Natural killer cell (primary cell): ENCODE measurements at regions not wholly inside any gene's neighbourhood (a gene's known extent, or its start where the extent isn't known, plus 50 kb on each side); places are given as distances from the start of the nearest gene placed in this dataset.

Experiments
- ATAC-seq, 3 donors: fragments of 150-1000 bp in 2 of 3; fragments of 200-7000 bp in 1 of 3; cut with Tn5 transposase; 1 replicate in 1 of 3; 2 replicates in 2 of 3; pipeline ENCODE4 v1.10.0; 2021; ENCODE audit warnings: mild to moderate bottlenecking in 2 of 3, moderate library complexity in 2 of 3
- DNase-seq, 2 donors: peaks; one replicate each; pipeline versions ENCODE4 v3.0.0 to v3.0.0-alpha.2; 2013 to 2021; ENCODE audit warnings: mixed read lengths in 1 of 2
- H3K27ac ChIP-seq: one replicate; pipeline ENCODE4 v1.5.1; 2013; ENCODE audit warnings: mild to moderate bottlenecking, low read length
- H3K27me3 ChIP-seq: one replicate; pipeline ENCODE4 v1.6.1; 2013; ENCODE audit warnings: low read length; ENCODE audit not compliant: control insufficient read depth, insufficient read depth
- H3K36me3 ChIP-seq: one replicate; pipeline ENCODE4 v1.6.1; 2013; ENCODE audit warnings: low read length; ENCODE audit not compliant: control insufficient read depth, insufficient read depth
- H3K4me1 ChIP-seq: one replicate; pipeline ENCODE4 v1.6.1; 2013; ENCODE audit warnings: low read length; ENCODE audit not compliant: control insufficient read depth, insufficient read depth
- H3K4me3 ChIP-seq: one replicate; pipeline ENCODE4 v1.5.1; 2013; ENCODE audit warnings: low read length
- H3K9me3 ChIP-seq: one replicate; pipeline ENCODE4 v1.6.1; 2013; ENCODE audit warnings: low read length; ENCODE audit not compliant: control insufficient read depth, insufficient read depth
- H3K27ac Mint-ChIP-seq, 2 donors: one replicate each; pipeline ENCODE4 v1.8.0; 2022; ENCODE audit warnings: mild to moderate bottlenecking in 2 of 2, mixed read lengths in 2 of 2, moderate library complexity in 1 of 2
- H3K27me3 Mint-ChIP-seq, 2 donors: one replicate each; pipeline ENCODE4 v1.8.0; 2022; ENCODE audit warnings: low read depth in 2 of 2, mixed read lengths in 2 of 2
- H3K36me3 Mint-ChIP-seq: one replicate; pipeline ENCODE4 v1.8.0; 2022; ENCODE audit warnings: mixed read lengths
- H3K4me1 Mint-ChIP-seq, 2 donors: one replicate each; pipeline ENCODE4 v1.8.0; 2022; ENCODE audit warnings: mixed read lengths in 2 of 2
- H3K4me3 Mint-ChIP-seq: one replicate; pipeline ENCODE4 v1.8.0; 2022; ENCODE audit warnings: mild to moderate bottlenecking, moderate library complexity, mixed read lengths
- H3K9me3 Mint-ChIP-seq, 2 donors: one replicate each; pipeline ENCODE4 v1.8.0; 2022; ENCODE audit warnings: mixed read lengths in 2 of 2
- WGBS: methylation state at CpG from one replicate; pipeline ENCODE4 v1.1.7; 2013; ENCODE audit warnings: missing lambda C conversion rate; ENCODE audit not compliant: insufficient coverage; 5-methylcytosine and 5-hydroxymethylcytosine counted together
- intact Hi-C: fragments of 100-400 bp; cut with micrococcal nuclease; formaldehyde crosslinking; loops from one replicate; pipeline ENCODE4 v1.14.2; 2022
- TF ChIP-seq, protein P1 (sequence below): fragments of 200-600 bp; IDR thresholded peaks from one replicate; pipeline ENCODE4 v1.8.0; 2022; ENCODE audit warnings: antibody characterized with exemption

DNA sequence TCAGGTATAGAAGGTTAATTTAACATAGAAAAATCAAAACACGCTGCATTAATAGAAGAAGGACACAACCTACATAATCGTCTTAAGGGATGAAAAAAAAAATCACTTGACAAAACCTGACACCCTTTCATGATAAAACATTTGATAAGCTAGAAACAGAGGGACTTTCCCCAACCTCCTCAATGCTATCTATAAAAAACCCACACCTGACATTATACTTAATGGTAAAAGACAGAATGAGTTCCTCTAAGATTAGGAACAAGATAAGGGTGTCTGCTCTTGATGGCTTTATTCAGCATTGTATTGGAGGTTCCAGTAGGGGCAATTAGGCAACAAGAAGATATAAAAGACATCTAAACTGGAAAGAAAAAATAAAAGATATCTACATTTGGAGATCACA lies 69.9 kb upstream of the KBTBD8 start:
- Mint-ChIP-seq H3K4me1 (no peaks in the 10 kb centered on the region), H3K9me3 (no peaks in the 10 kb centered on the region), H3K36me3 (no peaks in the 10 kb centered on the region), H3K27me3 (peaks cover 8 to 20% of the 10 kb centered on the region in 2 donors), H3K4me3 (no peak overlapping the region), H3K27ac (no peak overlapping the region)
- Histone ChIP-seq H3K4me1 (no peaks in the 10 kb centered on the region), H3K27me3 (peaks cover 3% of the 10 kb centered on the region), H3K27ac (no peak overlapping the region), H3K4me3 (no peak overlapping the region), H3K36me3 (no peaks in the 10 kb centered on the region), H3K9me3 (no peaks in the 10 kb centered on the region)
- WGBS, result 60% methylated on average over 2 of the region's 2 CpGs
- DNase-seq (no peak), ATAC-seq (no peak)
- intact Hi-C loops, result no loop called here
- TF ChIP-seq, protein P1, sequence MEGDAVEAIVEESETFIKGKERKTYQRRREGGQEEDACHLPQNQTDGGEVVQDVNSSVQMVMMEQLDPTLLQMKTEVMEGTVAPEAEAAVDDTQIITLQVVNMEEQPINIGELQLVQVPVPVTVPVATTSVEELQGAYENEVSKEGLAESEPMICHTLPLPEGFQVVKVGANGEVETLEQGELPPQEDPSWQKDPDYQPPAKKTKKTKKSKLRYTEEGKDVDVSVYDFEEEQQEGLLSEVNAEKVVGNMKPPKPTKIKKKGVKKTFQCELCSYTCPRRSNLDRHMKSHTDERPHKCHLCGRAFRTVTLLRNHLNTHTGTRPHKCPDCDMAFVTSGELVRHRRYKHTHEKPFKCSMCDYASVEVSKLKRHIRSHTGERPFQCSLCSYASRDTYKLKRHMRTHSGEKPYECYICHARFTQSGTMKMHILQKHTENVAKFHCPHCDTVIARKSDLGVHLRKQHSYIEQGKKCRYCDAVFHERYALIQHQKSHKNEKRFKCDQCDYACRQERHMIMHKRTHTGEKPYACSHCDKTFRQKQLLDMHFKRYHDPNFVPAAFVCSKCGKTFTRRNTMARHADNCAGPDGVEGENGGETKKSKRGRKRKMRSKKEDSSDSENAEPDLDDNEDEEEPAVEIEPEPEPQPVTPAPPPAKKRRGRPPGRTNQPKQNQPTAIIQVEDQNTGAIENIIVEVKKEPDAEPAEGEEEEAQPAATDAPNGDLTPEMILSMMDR, result no peak

DNA sequence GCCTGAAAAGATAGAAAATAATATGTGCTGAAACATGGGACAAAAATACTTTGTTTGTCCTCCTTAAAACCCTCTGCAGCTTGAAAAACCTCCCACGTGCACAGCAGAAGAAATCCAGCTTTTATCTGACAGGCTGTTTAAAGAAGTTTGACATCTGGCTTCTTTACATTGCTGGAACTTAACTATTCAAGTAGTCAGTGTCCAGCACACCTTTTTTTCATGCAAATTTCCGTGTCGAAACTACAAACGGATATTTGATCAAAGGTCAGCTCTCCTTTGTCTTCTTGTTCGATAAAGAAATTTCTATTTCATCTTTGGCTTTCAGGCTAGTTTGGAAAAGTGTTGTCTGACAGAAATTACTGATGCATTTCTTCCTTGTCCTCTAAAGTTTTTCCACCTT lies 66.8 kb upstream of the KBTBD8 start:
- H3K36me3 ChIP-seq, result no peaks in the 10 kb centered on the region
- ATAC-seq (no peak), DNase-seq (no peak)
- TF ChIP-seq, protein P1, result no peak
- H3K9me3 ChIP-seq, result no peaks in the 10 kb centered on the region
- Mint-ChIP-seq H3K27me3 (peaks cover 8 to 20% of the 10 kb centered on the region in 2 donors), H3K36me3 (no peaks in the 10 kb centered on the region), H3K4me1 (no peaks in the 10 kb centered on the region), H3K27ac (no peak overlapping the region), H3K9me3 (no peaks in the 10 kb centered on the region), H3K4me3 (no peak overlapping the region)
- WGBS, result 79% methylated on average over 5 of the region's 5 CpGs
- H3K27ac ChIP-seq, result no peak overlapping the region
- intact Hi-C loops, result no loop called here
- H3K27me3 ChIP-seq, result peaks cover 3% of the 10 kb centered on the region
- H3K4me3 ChIP-seq, result no peak overlapping the region
- no peaks in the 10 kb centered on the region for H3K4me1 ChIP-seq

DNA sequence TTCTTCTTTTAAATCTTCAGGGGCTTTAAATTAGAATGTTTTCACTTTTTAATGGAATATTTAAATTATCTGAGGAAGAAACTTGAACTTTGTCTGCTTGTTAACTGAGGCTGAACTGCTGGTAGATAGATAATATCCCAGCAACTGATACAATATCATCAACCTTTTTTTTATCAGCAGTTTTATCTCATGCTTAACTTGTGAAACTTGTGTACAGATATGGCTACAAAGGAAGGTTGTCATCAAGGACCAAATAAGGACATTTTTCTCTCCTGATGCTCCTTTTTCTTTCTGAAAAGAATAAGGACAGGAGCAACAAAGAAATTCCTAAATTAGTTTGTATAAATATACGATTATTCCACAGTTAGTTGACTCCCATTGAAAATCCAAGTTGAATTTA lies 66.4 kb upstream of the KBTBD8 start:
- Mint-ChIP-seq H3K4me1 (no peaks in the 10 kb centered on the region), H3K36me3 (no peaks in the 10 kb centered on the region), H3K9me3 (no peaks in the 10 kb centered on the region), H3K27ac (no peak overlapping the region), H3K27me3 (peaks cover 9 to 20% of the 10 kb centered on the region in 2 donors), H3K4me3 (no peak overlapping the region)
- no CpG with 5 or more reads among the region's 1 CpG for WGBS
- ATAC-seq (no peak), DNase-seq (no peak)
- Histone ChIP-seq H3K27ac (no peak overlapping the region), H3K27me3 (peaks cover 3% of the 10 kb centered on the region), H3K4me3 (no peak overlapping the region), H3K36me3 (no peaks in the 10 kb centered on the region), H3K9me3 (no peaks in the 10 kb centered on the region), H3K4me1 (no peaks in the 10 kb centered on the region)
- TF ChIP-seq, protein P1, result no peak
- intact Hi-C loops, result no loop called here

DNA sequence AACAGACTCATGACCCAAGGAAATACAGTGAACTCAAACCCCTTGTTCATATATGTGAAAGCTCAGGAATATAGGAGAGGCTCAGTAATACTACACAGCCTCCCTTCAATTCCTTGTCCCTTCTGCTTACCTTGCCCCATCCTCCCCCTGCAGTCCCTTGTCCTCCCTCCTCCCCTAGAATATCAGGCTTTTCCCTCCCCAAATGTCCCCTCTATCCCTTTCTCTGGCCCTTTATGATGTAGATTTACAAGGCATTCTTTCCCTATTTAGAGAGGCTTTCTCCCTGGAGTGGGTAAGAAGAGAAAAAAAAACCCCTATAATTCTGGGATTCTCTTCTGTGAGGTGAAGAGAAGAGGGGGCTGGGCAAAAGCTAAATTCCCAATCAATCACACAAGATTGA lies 64.9 kb upstream of the KBTBD8 start:
- no peak for ATAC-seq
- no peak for DNase-seq
- no peak overlapping the region for H3K4me3 ChIP-seq
- no peaks in the 10 kb centered on the region for H3K36me3 Mint-ChIP-seq
- H3K4me1 ChIP-seq, result no peaks in the 10 kb centered on the region
- H3K4me3 Mint-ChIP-seq, result no peak overlapping the region
- intact Hi-C loops, result no loop called here
- H3K9me3 ChIP-seq, result no peaks in the 10 kb centered on the region
- TF ChIP-seq, protein P1, result no peak
- no peaks in the 10 kb centered on the region for H3K4me1 Mint-ChIP-seq
- H3K27ac ChIP-seq, result no peak overlapping the region
- no peaks in the 10 kb centered on the region for H3K9me3 Mint-ChIP-seq
- H3K27me3 ChIP-seq, result no peaks in the 10 kb centered on the region
- peaks cover 13 to 22% of the 10 kb centered on the region in 2 donors for H3K27me3 Mint-ChIP-seq
- H3K36me3 ChIP-seq, result no peaks in the 10 kb centered on the region
- no peak overlapping the region for H3K27ac Mint-ChIP-seq
